SU-DHL-6 (cell line): ENCODE measurements at regions not wholly inside any gene's neighbourhood (a gene's known extent, or its start where the extent isn't known, plus 50 kb on each side); places are given as distances from the start of the nearest gene placed in this dataset.
"Not testable (repeated sequence)": the region's sequence is repeated elsewhere in the genome, so short reads cannot be mapped to it uniquely, and the experiment has no call there.

Source experiments
- H2AFZ ChIP-seq: fragments of 200-600 bp; sonication (generic); 2 replicates; pipeline ENCODE4 v1.6.1; 2014; ENCODE audit warnings: low read depth, mild to moderate bottlenecking, moderate library complexity, mixed read lengths, antibody characterized with exemption, low read length; ENCODE audit not compliant: severe bottlenecking
- H3F3A ChIP-seq: fragments of 200-600 bp; shearing (Covaris generic); 2 replicates; pipeline ENCODE4 v1.6.0; 2016; ENCODE audit warnings: antibody characterized with exemption, mild to moderate bottlenecking; ENCODE audit not compliant: insufficient read depth
- H3K27ac ChIP-seq: fragments of 200-600 bp; sonication (generic); 2 replicates; pipeline ENCODE4 v1.5.1; 2016; ENCODE audit warnings: low read depth, mild to moderate bottlenecking, low read length, moderate library complexity, mixed read lengths
- H3K27me3 ChIP-seq: fragments of 200-600 bp; sonication (generic), shearing (Covaris generic); 2 replicates; pipeline ENCODE4 v1.6.0; 2014; ENCODE audit warnings: mild to moderate bottlenecking, low read length
- H3K36me3 ChIP-seq: fragments of 200-600 bp; sonication (generic); 2 replicates; pipeline ENCODE4 v1.6.1; 2014; ENCODE audit warnings: mild to moderate bottlenecking, low read length, mixed read lengths
- H3K4me2 ChIP-seq: fragments of 300-600, 200-600 bp; shearing (Covaris generic), sonication (generic); 2 replicates; pipeline ENCODE4 v1.6.0; 2014; ENCODE audit warnings: low read length, low read depth, mild to moderate bottlenecking; ENCODE audit not compliant: poor library complexity, severe bottlenecking
- H3K4me3 ChIP-seq: fragments of 200-600 bp; sonication (generic); 2 replicates; pipeline ENCODE4 v1.5.1; 2014; ENCODE audit warnings: antibody characterized with exemption, low read length, mild to moderate bottlenecking, mixed read lengths; ENCODE audit not compliant: insufficient read depth, poor library complexity, severe bottlenecking
- H3K79me2 ChIP-seq: fragments of 200-600 bp; sonication (generic); 2 replicates; pipeline ENCODE4 v1.6.1; 2014; ENCODE audit warnings: mild to moderate bottlenecking, low read length, moderate library complexity; ENCODE audit not compliant: insufficient read depth
- H3K9ac ChIP-seq: fragments of 200-600 bp; sonication (generic); 2 replicates; pipeline ENCODE4 v1.7.0; 2014; ENCODE audit warnings: mild to moderate bottlenecking, low read length
- H3K9me2 ChIP-seq: fragments of 200-600 bp; sonication (generic); replicated peaks from 2 replicates; pipeline ENCODE4 v1.6.1; 2014; ENCODE audit warnings: low read length; ENCODE audit not compliant: insufficient read depth
- H3K9me3 ChIP-seq: fragments of 200-600 bp; sonication (generic); 2 replicates; pipeline ENCODE4 v1.6.1; 2014; ENCODE audit warnings: low read length, mixed read lengths; ENCODE audit not compliant: insufficient read depth
- H4K20me1 ChIP-seq: fragments of 200-600 bp; sonication (generic); 2 replicates; pipeline ENCODE4 v1.6.1; 2014; ENCODE audit warnings: low read depth, mild to moderate bottlenecking, antibody characterized with exemption, low read length, moderate library complexity, mixed read lengths
- CTCF ChIP-seq: fragments of 200-600 bp; sonication (generic); IDR thresholded peaks from one replicate; pipeline ENCODE4 v1.5.1; 2017; ENCODE audit warnings: antibody characterized with exemption, mild to moderate bottlenecking, low read length, moderate library complexity; ENCODE audit not compliant: insufficient read depth, poor library complexity, severe bottlenecking
- EZH2phosphoT487 ChIP-seq: fragments of 200-600 bp; sonication (generic), shearing (Covaris generic); conservative IDR thresholded peaks from 2 replicates; pipeline ENCODE4 v1.6.1; 2018; ENCODE audit warnings: mild to moderate bottlenecking, antibody characterized with exemption, low read length, moderate library complexity, mixed read lengths

GRCh38 chrX:55379396-55379795, 72.5 kb upstream of the MAGEH1 start:
- Histone ChIP-seq H4K20me1 (no peaks in the 10 kb centered on the region), H3K9me2 (no peaks in the 10 kb centered on the region), H3K36me3 (no peaks in the 10 kb centered on the region), H3K27me3 (no peaks in the 10 kb centered on the region), H3K79me2 (no peaks in the 10 kb centered on the region), H3K9me3 (no peaks in the 10 kb centered on the region), H3K9ac (no peak overlapping the region), H3F3A (no peaks in the 10 kb centered on the region), H3K4me2 (no peak overlapping the region), H3K4me3 (no peak overlapping the region), H2AFZ (no peak overlapping the region), H3K27ac (no peak overlapping the region)
- TF ChIP-seq CTCF (no peak), EZH2phosphoT487 (no peak)

GRCh38 chrX:55389376-55389775, 62.6 kb upstream of the MAGEH1 start:
- no peaks in the 10 kb centered on the region for H3K79me2 ChIP-seq
- H3K9me2 ChIP-seq, result no peaks in the 10 kb centered on the region
- no peaks in the 10 kb centered on the region for H3K36me3 ChIP-seq
- no peaks in the 10 kb centered on the region for H4K20me1 ChIP-seq
- TF ChIP-seq EZH2phosphoT487 (no peak), CTCF (no peak)
- no peak overlapping the region for H3K4me2 ChIP-seq
- H3K9ac ChIP-seq, result no peak overlapping the region
- H3K27ac ChIP-seq, result no peak overlapping the region
- no peaks in the 10 kb centered on the region for H3F3A ChIP-seq
- H3K4me3 ChIP-seq, result no peak overlapping the region
- no peaks in the 10 kb centered on the region for H3K9me3 ChIP-seq
- H2AFZ ChIP-seq, result no peak overlapping the region
- H3K27me3 ChIP-seq, result no peaks in the 10 kb centered on the region

- not testable (repeated sequence) for H4K20me1 ChIP-seq, H3K79me2 ChIP-seq, H3K9me2 ChIP-seq, H3K9me3 ChIP-seq, H2AFZ ChIP-seq, H3K9ac ChIP-seq, H3K27ac ChIP-seq, H3F3A ChIP-seq, H3K36me3 ChIP-seq, H3K27me3 ChIP-seq, H3K4me2 ChIP-seq, H3K4me3 ChIP-seq
Observed at GRCh38 chrX:55396836-55397235, 55.1 kb upstream of the MAGEH1 start.
